ENCODE measurements at regions not wholly inside any gene's neighbourhood (a gene's known extent, or its start where the extent isn't known, plus 50 kb on each side); places are given as distances from the start of the nearest gene placed in this dataset.

DNA sequence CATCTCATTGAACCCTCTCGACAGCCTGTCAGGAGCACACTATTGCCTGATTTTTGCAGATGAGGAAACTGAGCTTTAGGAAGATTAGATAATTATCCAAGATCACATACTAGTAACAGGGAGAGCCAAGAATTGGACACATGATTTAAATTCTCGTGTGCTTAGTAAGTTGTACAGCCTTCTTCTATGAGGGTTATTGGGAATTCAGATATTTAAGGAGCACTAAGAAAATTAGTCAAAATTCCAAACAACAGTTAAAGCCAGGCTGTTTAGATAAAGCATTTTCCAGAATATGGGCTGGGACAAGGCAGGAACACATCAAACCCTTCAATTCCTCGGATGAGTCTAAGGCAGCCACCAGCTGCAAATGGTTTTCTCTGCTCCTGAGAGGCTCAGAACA is 148.8 kb downstream of the TMEM30B start:
- DNase-seq (ENCODE audit: low read depth in 2 of 2): no peak

DNA sequence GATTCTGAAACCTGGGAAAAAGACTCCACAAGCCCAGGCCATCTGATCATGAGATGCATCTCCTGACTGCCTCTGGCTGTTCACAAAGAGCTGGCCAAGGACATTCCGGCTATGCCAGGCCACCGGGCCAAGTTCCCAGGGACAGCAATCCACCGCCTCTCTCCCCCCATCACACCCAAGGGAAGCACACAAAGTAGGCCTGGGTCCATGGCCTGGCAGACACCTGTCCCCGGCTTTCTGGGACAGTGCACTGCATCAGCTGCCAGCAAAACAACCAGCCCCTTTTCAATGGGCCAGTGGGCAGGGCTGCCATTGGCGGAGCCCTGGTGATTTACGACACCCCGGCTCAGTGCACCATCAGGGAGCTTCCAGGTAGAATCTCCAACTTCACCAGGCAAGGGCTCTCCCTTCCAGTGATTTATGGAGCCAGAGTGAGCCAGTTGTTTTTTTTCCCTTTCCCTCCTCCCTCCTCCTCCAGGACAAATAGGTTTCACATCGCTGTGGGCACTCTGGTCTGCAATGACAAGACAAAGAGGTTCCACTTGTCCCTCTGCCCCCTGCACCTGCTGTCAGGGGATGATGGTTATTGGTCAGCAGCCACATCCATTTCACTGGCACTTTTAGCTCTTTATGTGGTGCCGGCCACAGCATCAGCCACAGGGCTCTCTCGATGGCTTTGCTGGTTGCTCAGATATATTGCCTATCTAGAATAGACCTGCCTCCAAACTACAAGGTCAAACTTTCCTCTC is 149.6 kb downstream of the SLC38A6 start:
- no peak for DNase-seq (ENCODE audit: low read depth in 2 of 2)

DNA sequence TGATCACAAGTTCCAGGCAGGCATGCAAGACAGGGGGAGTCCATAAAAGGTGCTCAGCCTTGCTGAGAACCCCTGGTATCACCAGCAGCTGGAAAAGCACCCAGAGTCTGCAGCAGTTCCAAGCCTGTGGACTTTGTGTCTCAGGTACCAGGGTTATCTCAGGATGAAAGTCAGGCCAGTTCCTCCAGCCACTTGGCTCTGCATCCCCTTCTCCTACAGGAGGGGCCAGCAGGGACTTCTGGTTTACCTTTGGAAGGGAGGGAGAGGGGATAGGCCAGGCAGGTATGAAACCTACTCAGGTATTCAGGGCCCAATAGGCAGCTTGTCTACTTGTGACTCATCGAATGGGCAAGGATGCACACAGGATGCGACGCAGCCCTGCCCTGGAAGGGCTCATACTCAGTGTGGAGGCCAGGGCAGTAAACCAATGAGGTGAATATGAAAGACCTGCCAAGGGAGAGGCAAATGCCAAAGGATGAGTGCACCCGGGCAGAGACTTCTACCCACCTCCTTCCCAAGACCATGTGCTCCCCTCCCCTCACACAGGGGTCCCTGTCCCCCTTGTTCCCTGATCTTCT is 148.2 kb downstream of the SLC38A6 start:
- no peak for DNase-seq (ENCODE audit: low read depth in 2 of 2)

DNA sequence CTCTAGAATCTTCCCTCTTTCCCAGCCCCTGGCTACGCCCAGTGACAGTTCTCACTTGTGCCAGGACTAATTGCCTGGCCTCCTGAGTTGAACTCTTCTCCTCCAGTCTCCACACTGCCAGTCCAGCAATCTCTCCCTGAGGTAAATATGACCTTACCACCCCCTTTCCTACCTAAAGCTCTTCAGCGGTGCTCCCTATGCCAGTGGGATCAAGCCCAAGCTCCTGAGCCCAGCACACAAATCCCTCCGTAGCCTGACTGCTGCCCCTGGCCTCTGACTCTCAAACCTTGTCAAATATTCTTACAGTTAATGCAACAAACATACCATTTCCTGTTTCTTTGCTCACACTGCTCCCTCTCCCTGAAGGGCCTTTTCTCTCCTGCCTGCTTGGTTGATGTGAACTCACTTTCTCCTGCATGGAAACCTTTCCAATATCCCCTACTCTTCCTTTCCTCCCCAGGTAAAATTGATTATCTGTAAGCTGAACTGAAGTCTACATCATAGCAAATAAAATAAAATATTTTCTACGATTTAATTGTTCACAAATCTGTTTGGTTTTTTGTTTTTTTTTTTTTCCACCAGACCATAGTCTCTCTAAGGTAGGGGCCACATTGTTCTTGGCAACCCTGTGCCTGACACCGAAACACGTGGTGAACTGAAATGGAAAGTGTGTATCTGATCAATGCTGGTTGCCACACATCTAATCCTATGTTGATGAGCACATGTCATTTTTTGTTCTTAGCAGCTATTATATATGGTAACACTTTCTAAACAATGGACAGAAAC is 147.5 kb downstream of the SLC38A6 start:
- no peak for DNase-seq (ENCODE audit: low read depth in 2 of 2)

DNA sequence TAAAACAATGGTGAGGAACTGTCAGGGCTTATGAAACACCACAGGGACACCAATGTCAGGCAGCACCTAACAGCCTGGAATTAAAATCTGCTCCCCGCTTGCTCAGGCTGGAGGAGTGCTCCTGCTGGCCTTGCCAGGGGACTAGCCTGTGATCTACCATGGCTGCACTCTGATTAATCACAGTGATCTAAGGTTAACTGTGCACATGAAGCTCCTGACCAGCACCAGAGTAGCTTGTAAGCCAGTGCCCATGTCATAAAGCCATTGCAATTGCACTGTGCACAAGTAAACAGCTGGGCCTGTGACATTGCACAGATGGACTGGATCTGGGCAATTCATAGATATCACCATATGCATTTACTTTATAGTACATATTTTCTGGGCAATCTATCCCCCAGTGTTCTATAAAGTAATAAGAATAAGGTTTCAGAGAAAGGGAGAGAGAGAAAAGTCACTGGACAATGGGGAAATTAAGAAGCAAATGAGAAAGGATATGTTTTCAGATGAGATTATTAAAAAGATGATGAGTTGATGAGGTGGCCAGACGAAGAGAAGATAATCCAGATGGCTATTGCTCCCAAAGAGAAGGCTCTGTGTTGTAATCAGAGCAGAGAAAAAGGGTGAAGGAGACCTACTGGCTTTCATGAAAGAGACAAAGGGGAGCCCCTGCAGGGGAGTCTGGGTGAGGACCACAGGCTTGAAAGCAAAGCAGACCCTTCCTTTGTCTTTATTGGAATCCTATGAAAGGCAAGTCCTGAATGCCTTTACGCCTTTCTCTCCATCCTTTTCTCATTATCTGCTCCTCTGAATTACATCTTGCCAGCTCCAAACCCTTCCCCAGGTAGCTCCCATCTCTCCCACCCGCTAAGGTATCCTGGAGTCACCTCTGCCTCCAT is 145.8 kb downstream of the SLC38A6 start:
- no peak for DNase-seq (ENCODE audit: low read depth in 2 of 2)

DNA sequence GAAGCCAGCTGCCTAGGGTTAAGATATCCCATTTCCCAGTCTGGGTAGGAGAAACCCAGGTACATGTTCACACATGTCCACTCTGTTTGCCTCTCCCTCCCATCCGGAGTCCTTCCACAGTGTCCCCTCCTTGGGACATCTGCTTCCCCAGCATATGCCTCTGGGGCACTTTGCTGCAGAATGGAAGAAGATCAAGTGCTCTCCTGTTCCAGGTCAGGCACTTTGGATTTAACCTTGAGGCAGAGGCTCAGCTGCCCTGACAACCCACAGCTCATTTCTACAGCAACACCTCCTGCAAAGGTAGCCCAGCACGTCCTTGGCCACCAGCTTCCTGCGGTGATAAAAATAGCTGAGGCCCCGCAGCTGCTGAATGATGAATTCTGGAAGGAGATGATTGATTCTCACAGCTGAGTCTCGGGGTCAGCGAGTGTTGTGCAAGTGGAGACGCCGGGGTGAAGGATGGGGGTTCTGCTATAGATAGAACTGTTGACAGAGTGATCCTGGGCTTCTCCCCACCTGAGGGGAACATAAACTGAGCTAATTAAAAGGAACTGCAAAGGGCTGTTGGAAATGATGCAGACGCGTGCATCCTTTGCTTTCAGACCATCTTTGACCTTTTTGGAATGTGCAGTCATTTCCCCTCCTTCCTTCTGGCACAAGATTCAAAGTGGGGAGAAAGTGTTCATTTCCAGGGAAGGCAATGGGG is 145.0 kb downstream of the SLC38A6 start:
- no peak for DNase-seq (ENCODE audit: low read depth in 2 of 2)

DNA sequence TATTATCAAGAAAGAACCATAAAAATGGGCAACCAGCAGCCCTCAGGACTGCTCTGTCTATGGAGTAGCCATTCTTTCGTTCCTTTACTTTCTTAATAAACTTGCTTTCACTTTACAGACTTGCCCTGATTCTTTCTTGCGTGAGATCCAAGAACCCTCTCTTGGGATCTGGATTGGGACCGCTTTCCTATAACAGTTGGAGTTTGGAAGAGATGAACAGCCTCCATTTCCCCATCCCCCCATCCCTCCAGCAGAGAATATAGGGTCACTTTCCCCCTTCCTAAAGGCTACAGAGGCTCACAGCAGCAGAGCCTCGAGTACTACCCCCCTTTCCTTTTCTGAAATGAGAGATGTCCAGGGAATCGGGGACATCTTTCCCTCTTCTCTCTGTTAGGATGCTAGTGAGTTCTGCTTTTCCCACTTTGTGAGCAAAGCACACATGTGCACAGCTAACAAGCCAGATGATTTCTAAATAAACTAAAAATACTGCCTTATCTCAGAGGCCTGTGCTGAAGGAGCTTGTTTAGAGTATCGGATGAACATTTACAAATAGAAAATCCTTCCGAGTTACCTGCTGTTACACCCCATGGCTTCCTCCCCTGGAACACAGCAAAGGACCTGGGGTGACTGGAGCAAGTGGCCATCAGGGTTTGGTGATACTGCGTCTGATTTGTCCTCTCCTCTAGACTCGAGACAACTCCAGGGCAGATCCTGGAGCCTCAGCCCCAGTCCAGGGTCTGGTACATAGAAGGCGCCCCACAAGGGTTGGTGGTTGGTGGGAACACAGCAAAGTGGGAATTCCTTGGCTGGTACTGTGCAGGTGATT is 144.2 kb downstream of the SLC38A6 start:
- DNase-seq (ENCODE audit: low read depth in 2 of 2): no peak

DNA sequence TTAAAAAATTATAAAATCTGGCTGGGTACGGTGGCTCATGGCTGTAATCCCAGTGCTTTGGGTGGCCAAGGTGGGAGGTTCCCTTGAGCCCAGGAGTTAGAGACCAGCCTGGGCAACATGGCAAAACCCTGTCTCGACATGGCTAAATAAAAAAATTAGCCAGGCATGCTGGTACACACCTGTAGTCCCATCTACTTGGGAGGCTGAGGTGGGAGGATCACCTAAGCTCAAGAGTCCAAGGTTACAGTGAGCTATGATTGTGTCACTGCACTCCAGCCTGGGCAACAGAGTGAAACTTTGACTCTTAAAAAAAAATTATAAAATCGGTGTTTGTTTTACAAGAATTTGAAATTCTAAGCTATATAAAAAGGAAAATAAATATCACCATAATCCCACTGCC is 141.8 kb downstream of the SLC38A6 start:
- DNase-seq (ENCODE audit: low read depth in 2 of 2): no peak

DNA sequence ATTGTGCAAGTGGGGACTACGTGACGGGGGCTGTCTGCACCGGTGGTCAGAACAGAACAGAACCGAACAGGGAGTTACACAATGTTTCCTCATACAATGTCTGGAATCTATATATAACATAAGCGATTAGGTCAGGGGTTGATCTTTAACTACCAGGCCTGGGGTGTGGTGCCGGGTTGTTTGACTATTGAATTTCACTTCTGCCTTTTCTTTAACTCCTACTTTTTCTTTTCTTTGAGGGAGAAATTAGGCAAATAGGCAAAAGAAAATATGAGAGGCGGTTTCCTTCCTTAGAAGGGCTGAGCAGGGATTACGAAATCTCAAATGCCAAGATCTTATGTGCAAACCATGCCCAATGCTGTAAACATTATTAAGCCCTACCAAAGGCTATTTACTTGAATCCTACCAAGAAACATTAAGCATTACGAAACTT is 140.3 kb downstream of the SLC38A6 start:
- no peak for DNase-seq (ENCODE audit: low read depth in 2 of 2)

DNA sequence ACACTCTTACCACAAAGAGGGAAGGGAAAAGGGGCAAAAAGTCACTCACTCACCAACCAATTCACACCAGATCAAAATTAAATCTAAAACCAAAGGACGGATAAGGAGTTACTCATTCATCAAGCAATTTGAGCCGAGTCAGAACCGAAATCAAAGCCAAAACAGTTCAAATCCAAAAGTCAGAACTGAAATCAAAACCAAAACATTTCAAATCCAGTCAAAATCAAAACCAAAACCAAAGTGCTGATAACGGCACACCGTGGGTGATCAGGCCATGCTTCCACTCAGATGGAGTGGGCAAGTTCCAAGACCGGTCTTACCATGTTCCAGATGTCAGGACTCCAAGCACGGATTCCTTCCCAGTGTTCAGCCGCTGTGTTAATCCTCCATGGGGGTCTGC is 139.5 kb downstream of the SLC38A6 start:
- no peak for DNase-seq (ENCODE audit: low read depth in 2 of 2)

DNA sequence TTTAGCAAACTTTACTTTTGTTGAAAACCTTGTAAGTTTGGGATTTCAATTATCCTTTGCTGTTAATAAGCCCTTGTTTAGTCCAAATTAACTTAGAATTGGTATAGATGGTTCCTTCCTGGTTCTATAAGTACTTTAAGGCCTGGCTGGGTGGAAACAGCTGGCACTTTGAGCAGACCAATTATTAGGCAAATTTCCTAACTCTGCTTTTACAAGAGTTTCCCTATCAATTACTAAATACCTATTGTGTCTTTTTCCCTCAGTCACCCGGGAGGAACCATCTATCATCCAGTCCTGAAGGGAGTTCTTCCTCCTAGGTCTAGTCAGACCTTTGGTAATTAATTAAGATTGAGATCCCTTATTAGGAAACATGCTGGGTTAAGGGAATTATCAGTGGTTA is 138.0 kb downstream of the SLC38A6 start:
- no peak for DNase-seq (ENCODE audit: low read depth in 2 of 2)

DNA sequence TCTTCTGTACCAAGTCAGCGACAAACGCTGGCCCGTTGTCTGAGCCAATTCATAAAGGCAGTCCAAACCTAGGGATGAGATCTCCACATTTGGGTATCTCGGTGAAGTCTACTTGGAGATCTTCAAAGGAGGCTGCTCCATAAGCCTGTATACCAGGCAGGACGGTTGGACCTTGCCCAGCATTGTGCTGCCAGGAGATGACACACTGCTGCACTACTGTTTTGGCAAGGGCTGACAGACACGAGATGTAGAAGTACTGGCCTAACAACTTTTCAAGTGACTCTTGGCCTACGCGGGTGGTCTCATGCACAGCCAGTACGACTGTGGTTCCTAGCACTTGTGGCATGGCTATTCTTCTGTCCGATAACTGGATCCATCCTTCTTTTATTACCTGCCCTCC is 135.3 kb downstream of the SLC38A6 start:
- no peak for DNase-seq (ENCODE audit: low read depth in 2 of 2)

DNA sequence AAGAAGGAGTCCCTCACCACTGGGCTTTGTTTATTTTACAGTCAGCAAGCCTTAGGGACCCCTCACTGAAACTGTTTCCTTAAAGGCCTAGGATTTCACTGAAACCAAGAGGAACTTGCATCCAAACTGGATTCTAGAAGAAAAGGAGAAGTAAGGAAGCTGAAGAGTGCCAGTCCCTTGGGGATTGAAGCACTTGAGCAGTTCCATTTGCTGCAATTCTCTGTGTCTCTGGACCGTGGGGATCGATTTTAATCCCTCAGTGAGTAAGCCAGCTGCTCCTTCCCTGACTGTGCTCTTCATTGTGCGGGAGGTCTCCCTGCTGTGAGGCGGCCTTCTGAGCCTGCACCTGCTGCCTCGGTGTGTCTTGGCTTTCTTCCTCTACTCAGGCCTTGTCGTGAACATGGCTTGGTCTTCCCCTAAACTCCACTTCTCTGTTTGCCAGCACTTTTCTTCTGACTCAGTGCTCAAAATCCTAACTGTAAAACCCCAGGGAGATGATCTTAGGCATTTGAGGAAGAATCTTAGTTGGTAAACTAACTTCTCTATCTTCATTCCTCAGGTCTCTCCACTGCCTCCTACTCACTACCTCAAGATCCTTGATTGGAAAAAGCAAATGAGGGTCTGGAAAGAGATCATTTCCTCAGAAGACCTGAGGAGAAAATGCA is 132.6 kb downstream of the SLC38A6 start:
- DNase-seq (ENCODE audit: low read depth in 2 of 2): no peak

DNA sequence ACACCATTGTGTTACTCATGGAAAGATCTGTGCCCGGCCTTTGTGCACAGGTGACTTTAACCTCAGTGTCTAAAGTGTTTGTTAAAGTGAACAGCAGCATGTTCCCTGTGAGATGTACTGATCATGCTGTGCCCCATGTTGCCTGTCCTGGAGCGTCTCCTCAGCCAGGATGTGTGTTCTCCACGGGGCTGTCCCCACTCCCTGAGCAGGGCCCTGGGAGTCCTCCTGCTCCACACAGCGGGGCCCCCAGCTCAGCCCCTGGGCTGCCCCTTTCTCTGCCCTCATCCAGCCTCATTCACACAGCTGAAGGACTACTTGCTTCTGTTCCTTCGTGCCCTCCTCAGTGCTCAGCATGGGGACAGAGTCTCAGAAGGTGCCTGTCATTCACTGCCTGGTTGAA is 131.5 kb downstream of the SLC38A6 start:
- DNase-seq (ENCODE audit: low read depth in 2 of 2): no peak

DNA sequence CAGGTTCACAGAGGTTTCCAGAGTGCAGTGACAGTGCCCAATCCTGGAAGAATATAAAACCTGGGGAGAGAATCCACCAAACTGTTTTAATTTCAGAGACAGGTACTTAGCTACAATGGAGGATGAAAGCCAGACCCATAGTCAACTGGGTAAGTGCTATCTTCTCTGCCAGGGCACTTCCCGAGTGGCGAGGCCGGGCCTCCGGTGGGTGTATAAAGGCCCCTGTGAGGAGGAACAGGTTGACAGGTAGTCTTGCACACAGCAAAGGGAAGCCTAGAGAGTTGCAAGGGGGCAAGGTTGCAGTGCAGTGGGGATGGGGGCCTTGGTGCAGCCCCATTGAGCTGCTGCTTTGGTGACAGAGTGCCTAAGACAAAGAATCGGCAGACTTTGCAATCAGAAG is 130.7 kb downstream of the SLC38A6 start:
- no peak for DNase-seq (ENCODE audit: low read depth in 2 of 2)

DNA sequence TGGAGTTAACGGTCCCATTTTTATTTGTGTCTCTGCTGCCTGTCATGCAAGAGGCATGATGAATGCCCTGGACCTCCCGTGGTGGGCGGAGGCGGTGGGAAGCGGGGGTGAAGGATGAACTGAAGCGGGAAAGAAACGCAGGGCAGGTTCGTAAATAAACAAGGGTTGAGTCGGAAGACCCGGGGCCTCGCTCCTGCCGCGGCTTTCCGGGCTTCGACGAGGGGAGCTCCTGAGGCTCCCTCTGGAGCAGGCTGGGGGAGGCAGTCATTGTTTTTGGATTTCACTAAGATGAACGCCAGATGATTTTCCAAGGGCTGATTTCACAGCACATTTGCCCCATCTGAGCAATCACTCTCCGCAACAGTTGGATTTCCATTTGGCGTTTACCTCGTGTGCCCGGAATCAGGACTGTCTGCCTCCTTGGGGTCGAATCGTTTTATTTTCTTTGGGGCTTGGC is 130.2 kb downstream of the SLC38A6 start:
- DNase-seq (ENCODE audit: low read depth in 2 of 2): no peak

DNA sequence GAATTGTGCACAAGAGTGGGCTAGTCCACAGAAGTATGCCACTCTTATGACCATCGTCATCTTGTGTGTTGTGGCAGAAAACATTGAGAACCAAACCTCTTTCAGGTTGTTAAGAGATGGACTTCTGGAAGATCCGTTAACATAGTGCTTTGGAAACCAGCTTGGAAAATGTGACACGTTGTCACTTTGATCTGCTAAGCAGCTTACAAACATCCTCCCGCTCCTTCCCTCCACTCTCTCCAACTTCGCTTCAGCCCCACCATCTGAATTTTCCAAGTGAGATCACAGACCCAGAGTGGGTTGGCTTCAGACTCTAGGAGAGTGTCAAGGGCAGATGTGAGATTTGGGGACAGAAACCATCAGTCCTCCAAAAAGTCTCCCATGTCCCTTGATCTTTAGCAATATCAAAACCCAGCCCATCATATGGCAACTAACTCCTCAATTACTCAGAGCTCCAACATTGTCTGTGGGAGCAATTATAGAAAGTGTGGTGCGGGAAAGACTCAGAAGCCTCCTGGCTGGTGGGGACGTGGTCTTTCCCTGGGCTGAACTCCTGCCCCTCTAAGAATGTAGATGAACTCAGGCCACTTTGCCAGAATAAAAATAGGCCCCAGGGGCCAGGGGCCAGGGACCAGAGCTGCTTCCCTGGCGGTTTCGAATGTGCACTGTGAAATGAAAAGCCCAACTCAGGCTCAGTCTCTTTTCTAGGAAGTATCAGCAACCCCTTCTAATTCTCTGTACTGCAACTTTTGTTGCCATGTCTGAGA is 129.5 kb downstream of the SLC38A6 start:
- DNase-seq (ENCODE audit: low read depth in 2 of 2): no peak

DNA sequence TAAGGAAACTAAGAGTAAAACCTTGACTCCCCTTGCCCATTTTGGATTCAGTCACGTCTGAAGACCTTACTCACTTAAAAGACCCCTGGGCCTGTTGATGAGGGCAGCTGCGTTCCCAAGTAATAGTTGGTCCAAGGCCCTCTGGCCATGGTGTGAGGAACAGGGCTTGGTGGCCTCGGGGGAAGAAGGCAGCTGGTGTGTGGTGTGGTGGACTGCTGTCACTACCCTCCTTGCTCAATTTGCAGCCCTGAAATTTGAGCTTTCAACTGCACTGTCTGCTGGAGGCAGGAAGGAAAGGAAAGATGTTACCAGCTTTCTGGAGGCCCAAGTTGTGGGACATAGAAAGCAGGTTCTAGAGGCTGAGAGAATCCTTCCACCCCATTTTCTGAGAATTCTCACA is 128.2 kb downstream of the SLC38A6 start:
- no peak for DNase-seq (ENCODE audit: low read depth in 2 of 2)
